NT2/D1 (cell line): ENCODE measurements at regions not wholly inside any gene's neighbourhood (a gene's known extent, or its start where the extent isn't known, plus 50 kb on each side); places are given as distances from the start of the nearest gene placed in this dataset.

ENCODE experiments used
- SUZ12 ChIP-seq: IDR thresholded peaks from 2 replicates; pipeline ENCODE4 v1.6.1; 2011; ENCODE audit not compliant: insufficient read length, insufficient read depth; ENCODE audit errors: extremely low read depth
- YY1 ChIP-seq: IDR thresholded peaks from 2 replicates; pipeline ENCODE4 v1.6.1; 2011; ENCODE audit not compliant: insufficient read length, insufficient read depth
- ZNF274 ChIP-seq: IDR thresholded peaks from 2 replicates; pipeline ENCODE4 v1.6.1; 2011; ENCODE audit warnings: mild to moderate bottlenecking, low read depth, low read length

DNA sequence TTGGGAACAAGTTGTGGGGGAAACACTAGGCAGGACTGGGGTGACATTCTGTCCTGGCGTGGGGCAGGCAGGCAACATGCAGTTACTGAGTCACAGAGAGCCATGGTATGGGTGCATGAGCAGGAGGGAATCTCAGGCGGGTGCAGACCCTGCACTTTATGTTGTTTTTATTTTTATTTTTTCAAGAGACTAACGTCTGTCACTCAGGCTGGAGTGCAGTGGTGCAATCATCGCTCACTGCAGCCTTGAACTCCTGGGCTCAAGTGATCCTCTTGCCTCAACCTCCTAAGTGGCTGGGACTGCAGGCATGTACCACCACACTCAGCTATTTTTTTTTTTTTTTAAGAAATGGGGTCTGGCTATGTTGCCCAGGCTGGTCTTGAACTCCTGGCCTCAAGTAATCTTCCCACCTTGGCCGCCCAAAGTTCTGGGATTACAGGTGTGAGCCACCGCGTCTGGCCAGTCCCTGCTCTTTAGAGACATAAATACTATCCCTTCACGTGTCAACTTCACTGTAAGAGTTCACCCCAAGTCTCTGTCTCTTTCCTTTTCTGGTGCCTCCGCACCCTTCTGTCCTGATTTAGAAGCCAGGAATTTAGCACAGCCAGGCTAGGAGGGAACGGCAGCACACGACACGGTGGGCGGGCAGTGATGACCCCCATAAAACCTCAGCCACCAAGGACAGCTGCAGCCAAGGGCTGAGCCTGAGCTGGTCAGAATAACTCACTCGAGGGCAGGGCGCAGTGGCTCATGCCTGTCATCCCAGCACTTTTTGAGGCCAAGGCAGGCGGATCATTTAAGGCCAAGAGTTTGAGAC lies 72.8 kb upstream of the IQSEC1 start:
- no peak for TF ChIP-seq ZNF274
- no peak for TF ChIP-seq YY1
- no peak for TF ChIP-seq SUZ12
